ENCODE measurements at regions not wholly inside any gene's neighbourhood (a gene's known extent, or its start where the extent isn't known, plus 50 kb on each side); places are given as distances from the start of the nearest gene placed in this dataset.

- DNase-seq (ENCODE audit: low read depth in 2 of 2), result no peak
- no peaks in the 10 kb centered on the region for H3K9me3 ChIP-seq (ENCODE audit: control insufficient read depth, insufficient read depth, low read depth, low read length)
- H3K36me3 ChIP-seq (ENCODE audit: control insufficient read depth, insufficient read depth, low read length), result no peaks in the 10 kb centered on the region
- no peak overlapping the region for H3K9ac ChIP-seq (ENCODE audit: insufficient read depth, low read length)
- no peaks in the 10 kb centered on the region for H3K79me2 ChIP-seq (ENCODE audit: control insufficient read depth, insufficient read depth, low read length)
- TF ChIP-seq EZH2 (IDR thresholded peaks at IDR 0.05; ENCODE audit: low read length, missing control alignments) (no peak), CTCF (conservative IDR thresholded peaks at IDR 0.05 in 1 of 2, IDR thresholded peaks at IDR 0.05 in 1 of 2; ENCODE audit: low read depth in 1 of 2, low read length in 2 of 2) (no peak)
- H3K4me3 ChIP-seq (replicated peaks in 1 of 4; ENCODE audit: control extremely low read depth in 1 of 4, insufficient read depth in 1 of 4, low read depth in 3 of 4, low read length in 4 of 4), result no peak overlapping the region
- H2AFZ ChIP-seq (ENCODE audit: low read length), result no peak overlapping the region
- no peaks in the 10 kb centered on the region for H4K20me1 ChIP-seq (ENCODE audit: control insufficient read depth, extremely low read depth, insufficient read depth, low read length)
- no peak overlapping the region for H3K4me2 ChIP-seq (ENCODE audit: extremely low read depth, insufficient read depth, low read length)
- no peaks in the 10 kb centered on the region for H3K4me1 ChIP-seq (ENCODE audit: control insufficient read depth, extremely low read depth, insufficient read depth, low read length)
- no peaks in the 10 kb centered on the region for H3K27me3 ChIP-seq (ENCODE audit: control insufficient read depth, insufficient read depth, low read length)
- no peak overlapping the region for H3K27ac ChIP-seq (ENCODE audit: insufficient read depth, low read length)
Observed at GRCh38 chr4:116860891-116861290, 224.5 kb downstream of the TRAM1L1 start.

- H3K27me3 ChIP-seq (ENCODE audit: control insufficient read depth, insufficient read depth, low read length), result no peaks in the 10 kb centered on the region
- no peak overlapping the region for H2AFZ ChIP-seq (ENCODE audit: low read length)
- no peaks in the 10 kb centered on the region for H4K20me1 ChIP-seq (ENCODE audit: control insufficient read depth, extremely low read depth, insufficient read depth, low read length)
- H3K4me2 ChIP-seq (ENCODE audit: extremely low read depth, insufficient read depth, low read length), result no peak overlapping the region
- no peaks in the 10 kb centered on the region for H3K9me3 ChIP-seq (ENCODE audit: control insufficient read depth, insufficient read depth, low read depth, low read length)
- no peak overlapping the region for H3K9ac ChIP-seq (ENCODE audit: insufficient read depth, low read length)
- DNase-seq (ENCODE audit: low read depth in 2 of 2), result no peak
- TF ChIP-seq CTCF (conservative IDR thresholded peaks at IDR 0.05 in 1 of 2, IDR thresholded peaks at IDR 0.05 in 1 of 2; ENCODE audit: low read depth in 1 of 2, low read length in 2 of 2) (no peak), EZH2 (IDR thresholded peaks at IDR 0.05; ENCODE audit: low read length, missing control alignments) (no peak)
- no peaks in the 10 kb centered on the region for H3K79me2 ChIP-seq (ENCODE audit: control insufficient read depth, insufficient read depth, low read length)
- no peaks in the 10 kb centered on the region for H3K36me3 ChIP-seq (ENCODE audit: control insufficient read depth, insufficient read depth, low read length)
- H3K27ac ChIP-seq (ENCODE audit: insufficient read depth, low read length), result no peak overlapping the region
- no peaks in the 10 kb centered on the region for H3K4me1 ChIP-seq (ENCODE audit: control insufficient read depth, extremely low read depth, insufficient read depth, low read length)
- H3K4me3 ChIP-seq (replicated peaks in 1 of 4; ENCODE audit: control extremely low read depth in 1 of 4, insufficient read depth in 1 of 4, low read depth in 3 of 4, low read length in 4 of 4), result no peak overlapping the region
Observed at GRCh38 chr4:116849620-116850019, 235.8 kb downstream of the TRAM1L1 start.

GRCh38 chr4:116847616-116848015 is 237.8 kb downstream of the TRAM1L1 start:
- H2AFZ ChIP-seq (ENCODE audit: low read length), result no peak overlapping the region
- H3K4me3 ChIP-seq (replicated peaks in 1 of 4; ENCODE audit: control extremely low read depth in 1 of 4, insufficient read depth in 1 of 4, low read depth in 3 of 4, low read length in 4 of 4), result no peak overlapping the region
- H3K79me2 ChIP-seq (ENCODE audit: control insufficient read depth, insufficient read depth, low read length), result no peaks in the 10 kb centered on the region
- no peak overlapping the region for H3K4me2 ChIP-seq (ENCODE audit: extremely low read depth, insufficient read depth, low read length)
- H3K27ac ChIP-seq (ENCODE audit: insufficient read depth, low read length), result no peak overlapping the region
- no peak for TF ChIP-seq CTCF (conservative IDR thresholded peaks at IDR 0.05 in 1 of 2, IDR thresholded peaks at IDR 0.05 in 1 of 2; ENCODE audit: low read depth in 1 of 2, low read length in 2 of 2)
- no peak for TF ChIP-seq EZH2 (IDR thresholded peaks at IDR 0.05; ENCODE audit: low read length, missing control alignments)
- H3K36me3 ChIP-seq (ENCODE audit: control insufficient read depth, insufficient read depth, low read length), result no peaks in the 10 kb centered on the region
- H3K4me1 ChIP-seq (ENCODE audit: control insufficient read depth, extremely low read depth, insufficient read depth, low read length), result no peaks in the 10 kb centered on the region
- no peak overlapping the region for H3K9ac ChIP-seq (ENCODE audit: insufficient read depth, low read length)
- H3K9me3 ChIP-seq (ENCODE audit: control insufficient read depth, insufficient read depth, low read depth, low read length), result no peaks in the 10 kb centered on the region
- H3K27me3 ChIP-seq (ENCODE audit: control insufficient read depth, insufficient read depth, low read length), result no peaks in the 10 kb centered on the region
- no peaks in the 10 kb centered on the region for H4K20me1 ChIP-seq (ENCODE audit: control insufficient read depth, extremely low read depth, insufficient read depth, low read length)
- DNase-seq (ENCODE audit: low read depth in 2 of 2), result no peak
